Stimulated activated CD8-positive, alpha-beta memory T cell treated with anti-CD3 and anti-CD28 coated beads, Interleukin-7, amount 100 ng/mL, for 1 hour (primary cell): ENCODE measurements at regions not wholly inside any gene's neighbourhood (a gene's known extent, or its start where the extent isn't known, plus 50 kb on each side); places are given as distances from the start of the nearest gene placed in this dataset.

Experiments
- DNase-seq, 2 donors: peaks; one replicate each; pipeline ENCODE4 v3.0.0-alpha.2; 2020; ENCODE audit warnings: low read depth in 2 of 2

DNA sequence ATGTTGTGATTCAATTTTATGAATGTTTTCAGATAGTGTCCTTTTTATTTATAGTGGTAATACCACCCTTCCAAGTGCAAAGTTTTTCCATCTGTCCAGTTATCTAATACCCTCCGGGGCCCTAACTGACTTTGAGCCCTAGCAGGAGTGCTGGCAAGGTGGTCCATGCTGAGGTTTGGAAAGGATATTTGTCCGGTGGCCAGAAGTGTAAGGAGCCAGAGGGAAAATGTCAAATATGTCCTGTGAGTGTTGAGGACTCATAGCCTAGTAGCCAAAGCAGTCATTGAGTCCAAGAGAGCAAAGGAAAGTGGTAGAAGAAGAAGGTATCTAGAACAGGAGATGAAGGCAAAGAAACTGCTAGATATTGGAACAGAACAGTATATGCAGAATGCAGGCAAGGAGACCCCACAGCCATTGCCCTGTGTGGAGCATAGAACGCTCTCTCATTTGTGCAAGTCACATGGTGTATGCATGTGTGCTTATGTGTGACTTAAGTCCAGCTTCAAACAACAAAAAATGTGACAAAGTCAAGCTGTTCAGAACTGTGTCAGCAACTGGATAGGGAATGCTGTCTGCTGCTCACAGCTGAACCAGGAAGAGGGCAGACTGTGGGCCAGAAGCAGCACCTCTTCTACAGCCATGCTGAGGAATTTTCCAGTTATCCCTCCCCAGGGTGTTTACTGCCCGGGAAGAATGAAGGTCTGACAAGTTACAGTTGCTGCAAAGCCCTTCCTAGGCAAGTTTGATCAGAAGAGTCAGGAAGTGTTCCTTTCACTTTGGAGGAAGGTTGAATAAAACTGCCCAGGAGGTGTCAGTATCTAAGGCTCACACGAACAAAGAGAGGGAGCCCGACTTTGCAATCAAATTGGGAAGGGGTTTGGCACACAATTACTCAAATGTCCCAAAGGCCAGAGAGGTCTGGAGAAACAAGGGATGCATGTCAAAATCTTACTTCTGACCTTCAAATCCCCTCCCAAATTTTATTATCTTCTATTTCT lies 463.3 kb upstream of the DMAC1 start:
- DNase-seq = no peak

DNA sequence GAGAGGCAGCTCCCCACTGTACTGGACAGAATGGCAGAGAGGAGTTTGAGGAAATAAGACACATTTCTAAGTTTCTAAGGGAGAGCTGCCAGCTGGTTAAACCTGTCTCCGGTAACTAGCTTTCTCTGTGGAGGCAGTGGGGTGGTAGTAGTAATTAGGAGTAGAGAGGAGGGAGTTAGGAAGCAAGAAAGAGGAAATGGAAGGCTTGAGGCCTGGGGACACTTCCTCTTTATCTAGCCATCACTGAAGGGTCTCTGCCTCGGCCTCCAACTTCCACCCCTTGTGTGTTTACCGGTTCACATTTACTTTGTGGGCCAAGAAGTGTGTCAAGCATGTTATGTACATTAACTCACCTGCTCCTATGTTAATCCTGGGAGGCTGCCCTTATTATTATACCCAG lies 462.2 kb upstream of the DMAC1 start:
- no peak for DNase-seq

- no peak for DNase-seq
Measured at GRCh38 chr9:8259028-8259427, 459.4 kb upstream of the DMAC1 start.

GRCh38 chr9:8256880-8257279 lies 457.3 kb upstream of the DMAC1 start:
- DNase-seq = no peak

DNA sequence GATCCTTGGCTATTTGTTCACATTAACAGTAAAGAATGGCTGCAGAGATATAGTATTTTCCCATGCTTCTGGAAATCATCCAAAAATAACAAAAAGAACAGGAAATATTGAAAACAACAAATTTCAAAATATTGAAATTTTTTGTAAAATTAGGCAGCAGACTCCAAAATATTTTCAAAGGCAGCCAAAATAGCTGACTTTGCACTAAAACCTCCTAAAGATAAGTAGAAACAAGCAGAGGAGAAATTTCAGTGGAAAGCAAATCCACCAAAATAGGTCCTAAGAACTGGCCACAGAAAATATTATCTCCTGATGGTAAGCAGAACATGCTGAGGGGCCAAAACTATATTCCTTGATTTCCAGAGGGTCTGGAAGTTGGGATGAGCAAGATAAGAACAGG lies 456.3 kb upstream of the DMAC1 start:
- DNase-seq = no peak

- no peak for DNase-seq
Measured at GRCh38 chr9:8254541-8254940, 455.0 kb upstream of the DMAC1 start.

DNA sequence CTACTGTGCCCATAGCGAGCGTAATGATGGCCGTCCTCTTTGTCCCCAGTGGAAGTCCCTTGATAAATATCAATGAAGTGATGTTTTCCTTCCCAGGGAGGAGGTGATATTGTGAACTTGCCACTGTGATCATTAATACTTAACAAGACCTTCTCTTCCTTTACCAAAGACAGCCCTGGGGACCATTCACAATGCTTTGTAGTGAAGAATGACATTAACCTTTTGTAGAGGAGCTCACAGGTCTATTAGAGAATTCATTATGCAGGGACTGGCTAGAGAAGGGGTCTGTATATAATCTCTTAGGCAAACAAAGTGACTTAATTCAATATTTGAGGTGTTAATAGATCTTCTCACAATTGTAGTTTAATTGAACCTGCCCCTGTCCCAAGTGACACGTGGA lies 452.9 kb upstream of the DMAC1 start:
- no peak for DNase-seq

DNA sequence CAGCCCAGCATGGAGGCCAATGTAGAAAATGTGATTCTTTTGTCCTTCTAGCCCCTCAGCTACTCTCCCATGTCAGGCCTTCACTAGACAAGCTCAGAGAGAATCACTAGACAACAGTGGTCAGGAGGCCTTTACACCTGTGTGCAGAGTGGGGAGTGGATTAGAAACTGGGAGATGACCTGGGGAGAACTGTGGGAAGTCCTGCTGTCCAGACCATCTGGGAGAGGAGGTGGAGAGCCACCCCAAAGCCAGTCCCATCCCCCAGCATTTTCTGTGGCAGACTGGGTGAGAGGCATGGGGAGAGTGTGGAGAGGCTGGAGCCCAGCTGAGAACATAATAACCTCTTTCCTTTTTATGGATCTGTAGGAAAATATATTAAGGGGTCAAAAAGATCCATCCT lies 452.0 kb upstream of the DMAC1 start:
- no peak for DNase-seq

DNA sequence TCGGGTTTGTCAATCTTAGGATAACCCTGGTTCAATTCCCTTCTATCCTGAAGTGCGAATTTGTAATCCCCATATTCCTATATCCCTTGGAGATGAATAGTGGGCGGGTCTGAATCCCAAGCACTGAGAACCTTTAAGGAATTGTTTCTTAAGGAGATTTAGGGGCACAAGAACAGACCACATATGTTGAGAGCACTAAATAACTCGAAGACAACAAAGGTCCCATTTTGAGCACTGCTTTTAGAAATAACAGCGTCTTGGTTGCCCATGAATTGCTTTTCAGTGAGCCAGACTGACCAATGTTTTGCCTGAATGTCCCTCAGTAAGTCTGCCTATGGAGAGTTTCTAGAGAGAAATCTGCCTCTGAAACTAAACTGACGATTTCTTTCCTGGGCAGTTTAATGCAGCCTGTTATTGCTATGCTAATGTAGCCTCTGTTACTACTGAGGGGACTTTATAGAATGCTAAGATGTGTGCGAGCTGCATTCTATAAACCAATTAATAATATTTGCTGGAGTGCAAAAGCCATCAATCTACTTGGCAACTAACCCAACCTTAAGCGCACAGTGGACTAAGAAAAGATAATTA lies 445.0 kb upstream of the DMAC1 start:
- no peak for DNase-seq

- DNase-seq = no peak
Measured at GRCh38 chr9:8241201-8241600, 441.6 kb upstream of the DMAC1 start.

DNA sequence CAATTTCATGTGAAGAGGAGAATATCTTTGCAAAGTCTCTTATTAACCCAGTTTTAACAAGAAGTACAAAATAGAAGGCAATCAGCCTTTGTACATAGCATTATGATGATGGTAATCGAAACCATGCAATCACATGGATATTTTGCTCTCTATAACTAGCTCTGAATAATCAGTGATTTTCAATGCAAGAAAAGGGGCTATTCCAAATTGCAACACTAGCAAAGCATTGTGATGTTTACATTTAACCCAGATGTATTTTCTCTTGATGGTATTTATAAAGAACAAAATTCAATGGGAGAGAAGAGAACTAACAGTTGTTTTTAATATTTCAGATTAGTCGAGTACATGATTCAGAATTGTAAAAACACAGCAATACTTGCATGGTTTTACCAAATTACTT lies 437.5 kb upstream of the DMAC1 start:
- no peak for DNase-seq

DNA sequence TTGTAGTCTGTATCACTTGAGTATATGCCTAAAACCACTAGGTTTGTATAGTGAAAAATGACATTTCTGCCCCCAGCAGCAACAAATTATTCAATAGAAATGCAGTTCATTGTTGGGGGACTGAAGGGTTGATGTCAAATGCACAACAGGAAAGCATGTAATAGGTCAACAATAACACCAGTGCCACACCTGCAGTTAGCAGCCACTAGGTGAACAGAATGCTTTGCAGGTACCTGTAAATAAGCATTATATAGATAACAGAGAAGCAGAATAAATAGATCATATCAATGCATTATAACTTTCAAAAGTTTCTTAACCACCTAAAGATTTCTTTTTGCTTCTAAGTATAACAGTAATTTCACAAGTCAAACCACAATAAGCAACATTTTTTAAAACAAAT lies 435.9 kb upstream of the DMAC1 start:
- no peak for DNase-seq

DNA sequence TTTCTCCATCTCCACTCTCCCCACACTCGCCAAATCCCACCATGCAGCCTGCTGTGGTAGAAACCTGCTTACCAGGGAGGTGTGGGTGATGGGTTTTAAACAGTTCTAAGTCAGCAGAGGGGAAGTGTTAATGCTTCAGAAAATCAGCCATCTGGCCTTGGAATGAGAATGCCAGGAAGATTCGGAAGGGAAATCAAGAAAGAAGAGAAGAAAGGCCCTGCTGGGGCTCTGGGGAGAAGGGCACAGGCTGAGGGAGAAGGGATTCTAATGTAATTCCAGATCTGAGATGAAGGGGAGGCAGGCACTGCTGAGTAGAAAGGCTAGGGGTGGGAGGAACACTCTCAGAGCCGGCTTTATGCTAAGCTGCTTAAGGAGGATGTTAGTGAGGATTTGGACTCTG lies 434.7 kb upstream of the DMAC1 start:
- no peak for DNase-seq

DNA sequence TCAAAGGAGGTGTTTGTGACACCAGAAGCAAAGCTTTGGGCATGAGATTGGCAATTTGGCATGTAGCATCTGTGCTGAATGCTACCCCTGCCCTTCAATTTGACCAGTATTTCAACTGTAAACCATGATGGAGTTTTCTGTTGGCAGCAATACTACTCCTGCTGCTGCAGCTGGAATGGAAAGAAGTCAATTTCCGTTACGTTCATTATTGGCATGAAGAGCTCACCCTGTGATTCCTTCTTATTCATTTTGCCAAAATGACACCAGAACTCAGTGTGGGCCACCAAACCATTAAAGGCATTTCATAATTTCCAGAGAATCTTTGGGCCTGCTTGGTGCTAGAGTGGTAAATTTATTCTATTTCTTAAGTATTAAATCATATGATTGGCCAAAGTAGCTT lies 433.1 kb upstream of the DMAC1 start:
- DNase-seq = no peak

DNA sequence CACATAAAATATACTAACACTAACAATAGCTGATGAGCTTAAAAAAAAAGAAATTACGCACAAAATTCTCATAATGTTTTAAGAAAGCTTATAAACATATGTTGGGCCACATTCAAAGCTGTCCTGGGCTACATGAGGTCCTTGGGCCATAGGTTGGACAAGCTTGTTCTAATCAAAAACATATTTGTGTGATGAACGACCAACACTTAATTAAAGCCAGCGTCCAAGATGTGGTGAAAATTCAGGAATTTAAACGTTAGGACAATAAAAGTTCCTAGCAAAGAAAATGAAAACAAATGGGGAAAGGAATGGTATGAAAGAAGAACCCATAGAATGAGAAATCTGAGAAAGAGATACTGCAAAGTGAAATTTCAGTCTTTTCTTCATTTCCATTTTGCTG lies 429.6 kb upstream of the DMAC1 start:
- no peak for DNase-seq

- DNase-seq = no peak
Measured at GRCh38 chr9:8224381-8224801, 424.8 kb upstream of the DMAC1 start.

DNA sequence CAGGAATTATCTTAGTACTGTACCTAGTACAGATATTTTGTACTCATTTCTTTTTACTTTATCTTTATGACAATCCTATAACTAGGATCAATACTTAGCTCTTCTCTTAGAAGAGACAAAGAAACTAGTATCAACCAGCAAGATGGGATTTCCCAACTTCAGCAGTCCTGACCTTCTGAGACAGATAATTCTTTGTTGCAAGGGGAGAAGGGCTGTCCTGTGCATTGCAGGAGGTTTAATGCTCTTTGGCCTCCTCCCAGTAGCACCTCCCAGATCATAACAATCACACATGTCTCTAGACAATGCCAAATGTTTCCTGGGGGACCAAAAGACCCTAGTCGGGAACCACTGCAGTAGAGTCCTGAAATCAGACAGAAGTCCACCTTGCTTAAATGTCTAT lies 424.3 kb upstream of the DMAC1 start:
- no peak for DNase-seq

DNA sequence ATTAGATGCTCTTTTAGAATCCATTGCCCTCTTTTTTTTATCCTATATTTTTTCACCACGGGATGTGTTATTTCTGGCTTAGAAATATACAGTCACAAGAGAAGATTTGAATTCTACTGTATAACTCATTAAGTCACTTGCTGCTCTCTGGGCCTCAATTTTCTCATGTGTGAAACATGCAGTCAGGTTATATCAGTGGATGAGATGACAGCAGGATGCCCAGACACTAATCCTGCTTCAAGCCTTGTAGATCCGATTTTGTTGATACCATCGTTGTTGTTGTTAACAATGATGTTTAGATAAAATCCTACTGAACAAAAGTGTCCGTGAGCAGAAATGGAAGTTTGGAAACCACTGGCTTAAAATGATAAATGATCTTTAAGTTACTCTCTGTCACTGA lies 421.9 kb upstream of the DMAC1 start:
- DNase-seq = no peak

- DNase-seq = no peak
Measured at GRCh38 chr9:8208465-8208864, 408.9 kb upstream of the DMAC1 start.

DNA sequence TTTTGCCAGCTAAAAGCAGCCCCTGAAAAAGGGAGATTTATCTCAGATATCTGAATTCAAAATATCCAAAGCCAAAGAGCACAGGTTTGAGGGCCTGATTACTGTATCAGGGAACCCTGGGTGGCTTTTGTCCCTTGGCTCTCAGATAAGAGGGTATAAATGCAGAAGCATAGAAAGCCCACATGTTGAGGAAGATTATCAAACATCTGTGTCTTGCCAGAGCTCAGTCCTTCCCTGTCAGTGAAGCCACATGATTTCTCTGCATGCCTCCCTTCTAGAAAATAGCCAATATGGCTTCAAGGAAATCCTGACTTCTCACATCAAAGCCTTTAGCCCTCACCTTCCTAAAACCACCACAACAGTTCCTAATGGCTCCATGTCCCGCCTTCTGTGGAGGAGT lies 408.0 kb upstream of the DMAC1 start:
- no peak for DNase-seq

- DNase-seq = no peak
Measured at GRCh38 chr9:8206720-8207119, 407.1 kb upstream of the DMAC1 start.

DNA sequence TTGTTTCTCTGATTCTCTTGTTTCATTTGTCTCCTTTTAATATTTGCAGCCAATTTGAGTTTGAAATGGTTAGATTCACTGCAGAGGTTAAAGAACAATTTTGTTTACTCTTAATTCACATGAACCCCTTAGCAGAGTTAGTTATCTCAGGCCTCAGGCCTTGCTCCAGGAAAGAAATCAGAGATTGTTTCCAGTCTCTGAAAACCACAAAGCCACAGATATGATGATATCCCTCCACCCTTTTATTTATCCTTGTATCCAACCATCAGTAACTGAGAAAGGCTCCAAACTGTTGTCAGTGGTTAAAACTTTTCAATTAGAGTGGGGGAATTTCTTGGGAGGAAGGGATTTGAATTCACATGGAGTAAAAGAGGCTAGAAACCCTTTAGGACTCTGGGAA lies 406.0 kb upstream of the DMAC1 start:
- no peak for DNase-seq

- no peak for DNase-seq
Measured at GRCh38 chr9:8189881-8190280, 390.3 kb upstream of the DMAC1 start.
